WTC11 (cell line): ENCODE measurements at regions not wholly inside any gene's neighbourhood (a gene's known extent, or its start where the extent isn't known, plus 50 kb on each side); places are given as distances from the start of the nearest gene placed in this dataset.

Source experiments
- CREB1 ChIP-seq: sonication (generic); formaldehyde crosslinking; IDR thresholded peaks from 2 replicates; pipeline ENCODE4 v1.8.0; 2023; ENCODE audit warnings: mild to moderate bottlenecking, missing genetic modification reagents
- TF ChIP-seq, protein P1 (sequence below): fragments of 200-600 bp; IDR thresholded peaks from 2 replicates; pipeline ENCODE4 v1.8.0; 2022; ENCODE audit warnings: antibody characterized with exemption

DNA sequence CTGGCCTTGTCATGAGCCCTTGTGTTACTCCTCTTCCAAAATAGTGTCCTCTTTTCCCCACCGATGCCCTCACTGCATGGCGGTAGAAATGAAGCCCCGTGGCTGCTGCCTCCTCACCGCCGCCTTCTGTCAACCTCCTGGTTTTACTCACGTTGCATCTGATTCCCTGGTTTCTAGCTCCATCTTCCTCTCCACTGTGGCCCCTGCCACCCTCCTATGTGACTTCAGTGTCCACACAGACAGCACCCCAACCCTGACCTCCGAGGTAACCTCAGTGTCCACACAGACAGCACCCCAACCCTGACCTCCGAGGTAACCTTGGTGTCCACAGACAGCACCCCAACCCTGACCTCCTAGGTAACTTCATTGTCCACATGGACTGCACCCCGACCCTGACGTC lies 122.8 kb upstream of the THBS2 start:
- TF ChIP-seq, protein P1, sequence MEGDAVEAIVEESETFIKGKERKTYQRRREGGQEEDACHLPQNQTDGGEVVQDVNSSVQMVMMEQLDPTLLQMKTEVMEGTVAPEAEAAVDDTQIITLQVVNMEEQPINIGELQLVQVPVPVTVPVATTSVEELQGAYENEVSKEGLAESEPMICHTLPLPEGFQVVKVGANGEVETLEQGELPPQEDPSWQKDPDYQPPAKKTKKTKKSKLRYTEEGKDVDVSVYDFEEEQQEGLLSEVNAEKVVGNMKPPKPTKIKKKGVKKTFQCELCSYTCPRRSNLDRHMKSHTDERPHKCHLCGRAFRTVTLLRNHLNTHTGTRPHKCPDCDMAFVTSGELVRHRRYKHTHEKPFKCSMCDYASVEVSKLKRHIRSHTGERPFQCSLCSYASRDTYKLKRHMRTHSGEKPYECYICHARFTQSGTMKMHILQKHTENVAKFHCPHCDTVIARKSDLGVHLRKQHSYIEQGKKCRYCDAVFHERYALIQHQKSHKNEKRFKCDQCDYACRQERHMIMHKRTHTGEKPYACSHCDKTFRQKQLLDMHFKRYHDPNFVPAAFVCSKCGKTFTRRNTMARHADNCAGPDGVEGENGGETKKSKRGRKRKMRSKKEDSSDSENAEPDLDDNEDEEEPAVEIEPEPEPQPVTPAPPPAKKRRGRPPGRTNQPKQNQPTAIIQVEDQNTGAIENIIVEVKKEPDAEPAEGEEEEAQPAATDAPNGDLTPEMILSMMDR: no peak
- no peak for TF ChIP-seq CREB1 (CRISPR knock-in tag)
